ENCODE measurements at regions not wholly inside any gene's neighbourhood (a gene's known extent, or its start where the extent isn't known, plus 50 kb on each side); places are given as distances from the start of the nearest gene placed in this dataset.

GRCh38 chr7:112594397-112594796 lies 113.6 kb downstream of the LSMEM1 start:
- no peak for DNase-seq (ENCODE audit: low spot score)

GRCh38 chr7:112596260-112596659 lies 115.5 kb downstream of the LSMEM1 start:
- DNase-seq (ENCODE audit: low spot score), result peak; percentile 45

GRCh38 chr7:112596981-112597380 lies 116.2 kb downstream of the LSMEM1 start:
- no peak for DNase-seq (ENCODE audit: low spot score)

GRCh38 chr7:112603673-112604072 lies 122.9 kb downstream of the LSMEM1 start:
- no peak for DNase-seq (ENCODE audit: low spot score)

- DNase-seq (ENCODE audit: low spot score), result no peak
These were observed 129.8 kb downstream of the LSMEM1 start for GRCh38 chr7:112610636-112611035.

GRCh38 chr7:112615701-112616100 lies 134.9 kb downstream of the LSMEM1 start:
- DNase-seq (ENCODE audit: low spot score), result no peak

GRCh38 chr7:112616295-112616694 lies 135.5 kb downstream of the LSMEM1 start:
- no peak for DNase-seq (ENCODE audit: low spot score)

- DNase-seq (ENCODE audit: low spot score), result no peak
These were observed 138.6 kb downstream of the LSMEM1 start for GRCh38 chr7:112619343-112619742.

- DNase-seq (ENCODE audit: low spot score), result no peak
These were observed 141.4 kb downstream of the LSMEM1 start for GRCh38 chr7:112622159-112622715.

- DNase-seq (ENCODE audit: low spot score), result no peak
These were observed 143.6 kb downstream of the LSMEM1 start for GRCh38 chr7:112624416-112624815.

- DNase-seq (ENCODE audit: low spot score), result no peak
These were observed 149.8 kb downstream of the LSMEM1 start for GRCh38 chr7:112630565-112630964.

- no peak for DNase-seq (ENCODE audit: low spot score)
These were observed 153.3 kb downstream of the LSMEM1 start for GRCh38 chr7:112634107-112634506.

GRCh38 chr7:112635742-112636141 lies 154.5 kb downstream of the TMEM168 start:
- no peak for DNase-seq (ENCODE audit: low spot score)

- no peak for DNase-seq (ENCODE audit: low spot score)
These were observed 151.4 kb downstream of the TMEM168 start for GRCh38 chr7:112638675-112639400.

GRCh38 chr7:112640685-112641084 lies 149.5 kb downstream of the TMEM168 start:
- DNase-seq (ENCODE audit: low spot score), result no peak

- DNase-seq (ENCODE audit: low spot score), result no peak
These were observed 143.4 kb downstream of the TMEM168 start for GRCh38 chr7:112646783-112647182.

GRCh38 chr7:112648781-112649180 lies 141.4 kb downstream of the TMEM168 start:
- no peak for DNase-seq (ENCODE audit: low spot score)

GRCh38 chr7:112649560-112649959 lies 140.6 kb downstream of the TMEM168 start:
- peak; percentile 39 for DNase-seq (ENCODE audit: low spot score)

GRCh38 chr7:112654322-112655216 lies 135.6 kb downstream of the TMEM168 start:
- peak; percentile 50 for DNase-seq (ENCODE audit: low spot score)

GRCh38 chr7:112665709-112666108 lies 124.5 kb downstream of the TMEM168 start:
- DNase-seq (ENCODE audit: low spot score), result no peak

GRCh38 chr7:112668561-112668960 lies 121.6 kb downstream of the TMEM168 start:
- peak; percentile 13 for DNase-seq (ENCODE audit: low spot score)

GRCh38 chr7:112669306-112669705 lies 120.9 kb downstream of the TMEM168 start:
- DNase-seq (ENCODE audit: low spot score), result no peak

GRCh38 chr7:112670193-112670592 lies 120.0 kb downstream of the TMEM168 start:
- DNase-seq (ENCODE audit: low spot score), result no peak
